Adipose tissue (tissue), 3 donors: ENCODE measurements at regions not wholly inside any gene's neighbourhood (a gene's known extent, or its start where the extent isn't known, plus 50 kb on each side); places are given as distances from the start of the nearest gene placed in this dataset.
"Not testable (repeated sequence)": the region's sequence is repeated elsewhere in the genome, so short reads cannot be mapped to it uniquely, and the experiment has no call there.

Experiments used
- H3K27ac ChIP-seq: one replicate; pipeline ENCODE4 v1.5.1; 2013; ENCODE audit warnings: low read depth, low read length
- WGBS, 3 donors: extraction: QIAGEN DNeasy Blood & Tissue Kit; methylation state at CpG; one replicate each; pipeline ENCODE4 v1.1.7; 2013; 5-methylcytosine and 5-hydroxymethylcytosine counted together
- donor health status: healthy with polysubstance abuse.
- donor health status: Bipolar disorder and iron deficiency.
- donor health status: healthy.

DNA sequence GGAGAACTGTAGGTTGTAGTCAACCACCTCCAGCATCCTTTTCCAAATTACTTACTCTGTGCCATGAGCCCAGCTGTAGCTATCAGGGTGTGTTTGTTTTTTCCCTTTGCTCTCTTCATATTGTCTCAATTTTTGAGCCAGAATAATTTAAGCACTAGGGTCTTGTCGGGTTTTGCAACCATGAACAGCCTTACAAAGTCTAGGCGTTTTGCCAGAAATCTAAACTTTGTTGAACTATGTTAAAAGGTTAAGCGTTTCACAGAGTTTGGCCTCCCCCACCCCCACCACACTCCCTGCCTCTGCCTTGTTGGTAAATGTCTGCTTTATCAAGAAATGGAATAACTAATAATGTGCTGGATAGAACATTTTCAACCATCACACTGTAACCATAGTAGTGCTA is 190.6 kb upstream of the TTC29 start:
- no peak overlapping the region for H3K27ac ChIP-seq
- 31 to 56% (median 43%) methylated on average over 3 of the region's 3 CpGs for WGBS, 3 donors

DNA sequence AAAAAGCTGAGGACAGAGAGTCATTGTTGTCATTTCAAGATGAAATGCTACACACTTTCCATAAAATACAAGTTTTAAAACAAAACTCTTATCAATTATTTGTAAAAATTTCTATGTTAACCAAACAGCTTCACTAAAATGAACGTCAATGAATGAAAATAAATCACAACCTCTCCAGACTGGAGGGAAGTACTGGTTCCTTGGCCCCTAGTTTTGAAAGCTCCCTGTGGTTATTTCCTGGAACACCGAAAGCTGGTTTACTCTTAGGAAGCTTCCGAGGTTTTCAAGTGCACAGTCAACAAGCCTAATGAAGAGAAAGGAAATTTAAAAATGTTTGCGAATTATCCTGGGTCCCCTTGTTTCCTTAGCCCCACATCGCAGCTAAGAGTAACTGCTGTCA is 191.1 kb upstream of the TTC29 start:
- WGBS, 3 donors: 44 to 56% (median 49%) methylated on average over 5 of the region's 5 CpGs
- no peak overlapping the region for H3K27ac ChIP-seq

DNA sequence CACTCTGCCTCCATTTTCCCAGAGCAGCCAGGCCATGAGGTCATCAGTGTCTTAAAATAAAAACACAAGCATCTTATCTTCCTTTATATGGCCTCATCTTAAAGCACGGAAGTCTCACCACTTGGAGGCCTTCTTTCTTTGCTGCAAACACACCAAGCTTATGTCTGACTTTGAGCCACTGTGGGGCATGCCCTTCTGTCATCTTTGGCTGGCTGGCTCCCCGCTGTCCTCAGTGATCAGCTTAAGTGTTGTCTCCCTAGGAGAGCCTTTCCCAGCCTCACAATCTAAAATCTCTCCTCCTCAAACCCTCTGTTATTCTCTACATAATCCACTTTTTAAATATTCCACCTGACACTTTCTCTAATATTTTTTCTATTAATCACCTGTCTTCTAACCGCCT is 191.6 kb upstream of the TTC29 start:
- 76 to 86% (median 82%) methylated on average over 3 of the region's 3 CpGs for WGBS, 3 donors
- H3K27ac ChIP-seq: no peak overlapping the region

DNA sequence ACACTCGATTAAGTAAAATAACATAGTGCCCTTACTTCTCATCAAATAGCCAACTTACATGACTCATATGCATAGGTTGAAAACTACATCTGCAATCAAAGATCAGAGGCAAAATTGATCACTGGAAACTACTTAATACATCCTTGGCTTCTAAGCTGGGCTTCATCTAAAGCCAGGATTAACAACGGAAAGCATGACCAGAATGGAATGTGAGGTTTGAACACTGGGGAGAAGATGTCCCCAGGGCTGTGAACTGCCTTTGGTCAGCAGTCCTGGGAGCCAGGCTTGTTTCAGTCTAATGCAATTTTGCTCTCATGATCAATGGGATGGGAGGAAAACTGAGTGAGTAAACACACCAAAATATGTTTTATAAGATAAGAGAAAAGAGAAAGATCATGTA is 192.5 kb upstream of the TTC29 start:
- 51 to 67% (median 51%) methylated on average over 2 of the region's 2 CpGs for WGBS, 3 donors
- H3K27ac ChIP-seq: no peak overlapping the region

DNA sequence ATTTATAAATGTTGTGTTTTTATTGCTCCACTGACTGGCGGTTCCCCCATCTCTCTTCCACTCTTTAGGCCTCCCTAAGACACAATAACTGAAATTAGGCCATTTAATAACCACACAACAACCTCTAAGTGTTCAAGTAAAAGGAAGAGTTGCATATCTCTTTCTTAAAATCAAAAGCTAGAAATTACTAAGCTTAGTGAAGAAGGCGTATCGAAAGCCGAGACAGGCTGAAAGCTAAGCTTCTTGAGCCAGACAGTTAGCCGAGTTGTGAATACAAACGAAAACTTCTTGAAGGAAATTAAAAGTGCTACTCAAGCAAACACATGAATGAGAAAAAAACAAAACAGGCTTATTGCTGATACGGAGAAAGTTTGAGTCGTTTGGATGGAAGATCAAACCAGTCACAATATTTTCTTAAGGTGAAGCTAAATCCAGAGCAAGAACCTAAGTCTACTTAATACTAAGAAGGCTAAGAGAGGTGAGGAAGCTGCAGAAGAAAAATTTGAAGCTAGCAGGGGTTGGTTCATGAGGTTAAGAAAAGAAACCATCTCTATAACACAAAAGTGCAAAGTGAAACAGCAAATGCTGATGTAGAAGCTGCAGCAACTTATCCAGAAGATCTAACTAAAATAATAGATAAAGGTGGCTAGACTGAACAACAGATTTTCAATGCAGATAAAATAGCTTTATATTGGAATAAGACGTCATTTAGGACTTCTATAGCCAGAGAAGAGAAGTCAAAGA is 194.0 kb upstream of the TTC29 start:
- no peak overlapping the region for H3K27ac ChIP-seq
- WGBS, 3 donors: 77 to 88% (median 88%) methylated on average over 9 of the region's 9 CpGs

DNA sequence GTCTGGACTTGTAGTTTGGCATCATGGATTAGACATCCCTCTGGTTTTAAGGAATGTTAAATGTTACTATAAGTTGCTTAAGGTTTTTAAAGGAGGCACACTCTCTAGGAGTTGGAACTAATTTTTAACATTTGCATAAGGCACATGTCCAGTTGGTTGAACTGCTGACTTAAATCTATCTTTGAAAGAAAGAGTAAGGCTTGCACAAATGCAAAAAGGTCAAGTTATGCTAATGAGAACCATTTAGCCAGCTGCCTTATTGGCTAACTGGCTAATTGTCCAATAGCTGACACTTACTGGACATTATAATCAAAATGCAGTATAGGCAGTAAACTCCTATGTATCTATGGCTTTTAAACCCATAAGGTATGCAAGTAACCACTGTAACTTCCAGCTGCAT is 206.1 kb upstream of the TTC29 start:
- no peak overlapping the region for H3K27ac ChIP-seq

DNA sequence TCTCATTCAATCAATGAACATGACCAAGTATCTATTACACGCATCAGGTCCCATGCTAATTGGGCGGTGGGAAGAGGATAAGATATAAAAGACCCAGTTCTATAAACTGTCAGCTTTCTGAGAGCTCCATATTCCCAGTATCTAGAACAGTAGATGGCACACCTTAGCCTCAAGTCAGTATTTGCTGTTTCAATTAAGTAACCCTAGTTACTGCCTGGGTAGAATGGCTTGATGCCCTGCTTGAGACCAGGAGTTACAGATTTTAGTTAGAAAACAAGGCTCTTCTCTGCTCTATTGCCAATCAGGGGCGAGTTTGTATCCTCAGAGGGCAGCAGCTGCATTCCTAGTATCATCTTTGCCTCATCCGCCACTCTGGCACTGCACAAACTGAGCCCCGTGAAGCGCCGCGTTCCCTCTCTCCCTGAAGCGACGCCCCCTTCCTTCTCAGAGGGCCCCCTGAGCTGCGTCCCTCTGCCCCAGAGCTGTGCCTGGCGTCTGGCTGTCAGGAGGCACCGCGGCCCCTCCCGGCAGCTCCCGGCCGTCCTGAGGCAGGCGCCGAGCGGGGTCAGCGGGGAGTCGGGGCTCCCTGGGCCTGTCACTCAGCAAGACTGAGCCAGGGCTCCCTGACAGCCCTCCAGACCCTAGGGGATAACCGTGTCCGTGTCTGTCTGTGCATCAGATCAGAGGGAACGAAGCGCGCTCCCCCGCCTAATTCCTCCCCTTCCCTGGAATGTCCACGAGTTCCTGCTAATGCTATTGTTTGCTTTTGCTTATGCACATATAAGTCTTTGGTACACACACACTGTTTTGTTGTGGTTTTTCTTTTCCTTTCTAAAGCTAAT is 212.4 kb upstream of the TTC29 start:
- H3K27ac ChIP-seq: no peak overlapping the region
- WGBS, 3 donors: 7 to 9% (median 8%) methylated on average over 28 to 29 of the region's 29 CpGs

DNA sequence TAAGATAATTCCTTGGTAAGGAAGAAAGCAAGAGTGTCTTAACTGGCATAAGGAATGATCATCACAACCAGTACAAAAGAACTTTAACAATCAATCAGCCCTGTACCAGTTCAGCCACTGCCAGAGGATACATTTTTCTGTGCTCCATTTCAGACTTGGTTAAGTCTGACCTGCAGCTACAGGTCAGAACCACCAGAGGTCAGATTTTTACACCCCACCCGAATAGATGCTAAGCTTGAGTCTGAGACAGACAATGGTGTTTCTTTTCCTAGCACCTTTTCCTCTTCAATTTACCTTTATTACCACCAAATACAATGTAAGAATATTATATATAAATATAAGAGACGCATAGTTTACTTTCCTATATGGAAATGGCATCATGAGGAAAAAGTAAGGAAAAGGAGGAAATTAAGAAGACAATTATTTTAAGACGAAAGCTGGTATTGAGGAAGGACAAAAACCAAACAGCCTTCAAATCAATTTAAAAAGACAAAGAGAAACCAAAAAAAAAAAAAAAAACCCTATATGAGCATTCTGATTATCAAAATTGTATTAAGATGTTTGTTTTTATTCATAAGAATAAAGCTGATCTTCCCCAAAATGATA is 215.3 kb upstream of the TTC29 start:
- no peak overlapping the region for H3K27ac ChIP-seq
- 34 to 40% (median 39%) methylated on average over 3 of the region's 3 CpGs for WGBS, 3 donors

DNA sequence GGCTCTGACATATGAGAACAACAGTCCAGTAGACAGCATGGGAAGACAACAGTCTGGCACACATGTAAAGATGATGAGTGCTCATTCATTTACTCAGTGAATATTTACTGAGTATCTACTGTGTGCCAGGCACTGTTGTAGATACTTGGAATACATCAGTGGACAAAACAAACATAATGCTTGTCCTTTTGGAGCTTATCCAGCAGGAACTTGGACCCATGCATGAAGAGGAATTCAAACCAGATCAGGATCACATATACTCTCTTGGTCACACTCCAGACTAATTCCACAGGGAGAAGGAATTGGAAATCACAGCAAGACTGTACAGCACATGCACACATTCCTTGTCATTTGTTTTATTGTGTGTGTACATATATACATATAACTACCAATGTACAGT is 217.6 kb upstream of the TTC29 start:
- H3K27ac ChIP-seq: no peak overlapping the region

DNA sequence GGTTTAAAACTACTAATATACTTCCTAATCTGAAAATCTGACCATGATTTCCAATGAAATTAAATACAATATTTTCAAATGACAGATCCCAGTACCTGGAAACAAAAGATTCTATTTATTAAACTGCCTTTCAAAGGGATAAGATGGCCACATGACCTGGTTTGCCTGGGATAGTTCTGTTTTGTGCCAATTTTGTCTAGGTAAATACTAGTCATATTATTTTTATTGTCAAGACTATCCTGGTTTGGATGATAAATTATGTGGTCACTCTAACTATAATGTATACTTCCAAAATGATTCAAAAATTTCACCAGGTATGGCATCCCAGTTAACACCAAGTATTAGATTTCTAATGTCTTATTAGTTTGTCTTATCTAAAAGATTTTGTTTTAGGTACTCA is 222.5 kb upstream of the TTC29 start:
- H3K27ac ChIP-seq: not testable (repeated sequence)

DNA sequence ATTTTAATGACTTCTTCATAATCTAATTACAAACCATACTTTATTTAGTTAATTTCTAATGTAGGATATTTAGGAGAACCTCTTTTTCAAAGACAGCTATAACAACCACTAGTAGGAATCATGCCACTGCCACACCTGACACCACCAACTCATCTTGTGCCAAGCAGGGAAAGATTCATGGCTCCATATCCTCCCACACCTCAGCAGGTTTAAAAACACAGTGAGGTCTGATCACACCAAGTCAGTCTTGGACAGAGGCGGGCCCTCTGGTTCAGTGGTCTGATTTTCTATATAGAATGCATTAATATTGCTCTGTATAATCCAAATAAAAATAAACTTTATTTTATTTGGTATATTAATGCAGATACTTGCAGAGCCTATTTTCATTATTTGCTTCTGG is 227.7 kb upstream of the TTC29 start:
- WGBS, 3 donors: 86 to 95% (median 89%) methylated on average over 1 of the region's 1 CpG
- H3K27ac ChIP-seq: no peak overlapping the region

DNA sequence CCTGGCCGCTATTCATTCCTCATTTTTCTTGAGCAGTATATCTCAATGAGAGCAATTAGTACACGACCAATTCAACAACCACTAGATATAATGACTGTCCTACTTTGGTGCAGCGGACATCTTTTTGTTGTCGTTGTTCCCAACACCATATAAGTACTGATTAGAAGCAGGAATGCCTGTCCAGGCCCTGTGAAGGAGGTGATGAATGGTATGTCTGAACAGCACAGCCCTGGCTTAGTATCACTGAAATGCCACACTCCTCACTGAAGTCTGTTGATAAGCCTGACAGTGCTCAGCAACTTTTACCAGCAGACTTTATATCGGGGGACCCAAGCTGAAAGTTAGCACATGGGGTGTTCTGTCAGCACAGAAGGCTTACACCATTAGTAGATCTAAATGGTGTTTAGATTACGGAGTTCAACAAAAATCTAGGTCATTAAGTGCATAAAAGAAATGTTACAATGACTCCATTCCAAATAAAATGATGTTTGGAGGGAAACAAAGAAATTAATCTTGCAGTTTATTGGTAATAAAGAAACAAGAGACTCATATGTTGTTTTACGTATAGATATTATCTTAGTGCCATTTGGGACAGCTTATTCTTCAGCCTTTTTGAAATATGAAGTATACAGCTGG is 228.3 kb upstream of the TTC29 start:
- WGBS, 3 donors: 50 to 63% (median 62%) methylated on average over 7 of the region's 7 CpGs
- H3K27ac ChIP-seq: no peak overlapping the region

DNA sequence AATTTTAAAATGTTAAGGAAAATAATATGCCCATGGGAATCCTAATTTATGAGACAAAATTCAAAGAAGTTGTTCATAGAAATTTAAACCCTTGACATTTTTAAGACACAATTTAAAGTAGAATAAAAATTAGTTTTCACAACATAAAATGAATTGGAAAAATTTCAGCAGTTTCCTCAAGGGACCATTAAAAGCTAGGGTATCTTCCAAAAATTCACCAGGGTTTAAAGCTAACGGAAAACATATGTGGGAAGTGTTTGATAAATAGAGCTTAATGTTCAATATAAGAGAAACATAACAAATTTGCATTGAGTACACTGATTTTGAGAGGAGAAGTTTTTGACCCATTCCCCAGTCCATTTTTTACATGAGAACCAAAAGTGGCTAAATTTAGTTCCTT is 228.9 kb upstream of the TTC29 start:
- no peak overlapping the region for H3K27ac ChIP-seq
- 54 to 71% (median 57%) methylated on average over 1 of the region's 1 CpG for WGBS, 3 donors

DNA sequence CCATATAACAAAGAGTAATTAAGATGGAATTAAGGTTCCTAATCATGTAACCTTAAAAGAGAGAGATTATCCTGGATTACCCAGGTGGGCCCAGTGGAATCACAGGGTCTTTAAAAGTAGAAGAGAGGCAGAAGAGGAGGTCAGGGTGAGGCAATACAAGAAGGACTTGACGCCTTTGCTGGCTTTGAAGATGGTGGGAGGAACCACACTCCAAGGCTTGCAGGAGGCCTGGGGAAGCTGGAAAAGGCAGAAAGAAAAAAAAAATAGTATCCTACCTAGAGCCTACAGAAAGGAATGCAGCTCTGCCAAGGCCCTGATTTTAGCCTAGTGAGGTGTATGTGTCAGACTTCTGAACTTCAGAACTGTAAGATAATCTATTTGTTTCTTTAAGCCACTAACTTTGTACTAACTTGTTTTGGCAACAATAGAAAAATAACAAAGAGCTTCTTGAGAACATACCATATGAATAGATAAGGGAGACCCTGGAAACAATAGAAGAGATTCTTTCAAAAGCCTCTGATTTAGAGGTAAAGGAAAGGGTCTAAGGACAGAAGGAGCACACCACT is 229.9 kb upstream of the TTC29 start:
- no peak overlapping the region for H3K27ac ChIP-seq
- 70 to 94% (median 80%) methylated on average over 1 of the region's 1 CpG for whole genome bisulfite sequencing, 3 donors

DNA sequence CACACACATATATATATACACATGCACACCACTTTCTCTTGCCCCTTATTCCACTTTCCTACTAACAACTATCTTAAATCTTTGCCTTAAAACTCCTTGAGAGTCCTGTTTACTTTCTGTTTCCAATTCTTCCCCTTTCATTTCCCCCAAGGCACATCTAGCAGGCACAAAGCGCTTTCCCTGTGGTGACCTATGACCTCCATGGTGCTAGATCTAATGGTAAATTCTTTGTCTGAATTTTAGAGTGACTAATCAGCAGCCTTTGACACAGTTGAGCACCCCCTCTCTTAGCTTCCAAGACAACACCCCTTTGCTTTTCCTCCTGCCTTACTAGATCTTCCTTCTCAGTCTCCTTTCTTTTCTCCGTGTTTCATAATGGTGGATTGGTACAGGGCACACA is 236.4 kb upstream of the TTC29 start:
- WGBS, 3 donors: 66 to 72% (median 70%) methylated on average over 2 of the region's 2 CpGs

DNA sequence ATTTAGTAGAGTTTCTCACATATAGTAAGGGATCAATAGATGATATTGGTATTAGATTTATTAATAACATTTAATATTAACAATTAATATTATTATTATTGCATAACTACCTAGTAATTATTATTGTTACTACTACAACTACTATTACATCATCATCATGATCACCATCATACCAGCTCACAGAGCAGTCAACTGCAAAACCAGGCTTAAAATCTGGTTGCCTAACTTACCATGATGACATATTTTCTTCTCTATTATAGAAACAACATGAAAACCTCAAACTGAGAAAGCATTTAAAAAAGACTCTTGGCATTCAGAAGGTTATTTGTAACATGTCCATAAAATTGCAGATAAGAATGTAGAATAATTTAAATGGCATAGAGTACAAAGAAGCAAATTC is 247.0 kb upstream of the TTC29 start:
- no peak overlapping the region for H3K27ac ChIP-seq

More for the DNA sequence above, 236.4 kb upstream of the TTC29 start:
- no peak overlapping the region for H3K27ac ChIP-seq

DNA sequence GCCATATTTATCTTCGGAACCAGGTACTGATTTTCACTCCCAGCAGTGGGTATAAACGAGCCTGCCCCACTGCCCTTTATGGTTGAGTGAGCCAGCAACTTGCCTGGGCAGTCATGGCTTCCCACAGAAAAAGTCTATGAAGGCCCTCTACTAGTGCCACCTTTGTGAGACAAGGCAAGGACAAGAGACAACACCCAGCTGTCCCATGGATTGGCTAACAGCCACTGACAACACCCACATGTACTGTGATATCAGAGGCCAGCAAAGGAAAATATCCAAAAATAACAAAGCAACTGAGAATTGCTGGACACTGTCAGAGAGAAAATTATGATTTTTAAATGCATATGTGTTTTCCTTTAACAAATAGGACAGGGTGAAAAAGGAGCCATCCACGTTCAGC is 248.4 kb upstream of the TTC29 start:
- 42 to 69% (median 57%) methylated on average over 3 of the region's 3 CpGs for WGBS, 3 donors
- no peak overlapping the region for H3K27ac ChIP-seq

DNA sequence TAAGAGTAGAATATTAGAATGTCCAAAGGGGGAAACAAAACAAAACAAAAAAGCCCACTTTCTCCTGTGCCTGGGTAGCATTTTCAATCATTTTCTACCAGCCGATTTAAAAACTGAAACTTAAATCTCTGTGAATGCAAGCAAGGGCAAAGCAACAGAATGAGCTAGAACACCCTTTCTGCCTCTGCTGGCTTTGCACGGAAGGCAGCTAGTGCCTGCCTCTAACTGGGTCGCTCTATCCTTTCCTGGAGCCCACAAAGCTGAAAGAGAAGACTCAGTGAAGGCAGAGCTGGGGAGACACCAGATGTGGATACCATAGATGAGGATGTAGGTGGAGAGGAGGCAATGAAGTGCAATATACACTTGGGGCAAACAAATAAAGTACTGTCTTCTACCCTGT is 248.9 kb upstream of the TTC29 start:
- H3K27ac ChIP-seq: no peak overlapping the region
- 67 to 74% (median 72%) methylated on average over 3 of the region's 3 CpGs for WGBS, 3 donors

DNA sequence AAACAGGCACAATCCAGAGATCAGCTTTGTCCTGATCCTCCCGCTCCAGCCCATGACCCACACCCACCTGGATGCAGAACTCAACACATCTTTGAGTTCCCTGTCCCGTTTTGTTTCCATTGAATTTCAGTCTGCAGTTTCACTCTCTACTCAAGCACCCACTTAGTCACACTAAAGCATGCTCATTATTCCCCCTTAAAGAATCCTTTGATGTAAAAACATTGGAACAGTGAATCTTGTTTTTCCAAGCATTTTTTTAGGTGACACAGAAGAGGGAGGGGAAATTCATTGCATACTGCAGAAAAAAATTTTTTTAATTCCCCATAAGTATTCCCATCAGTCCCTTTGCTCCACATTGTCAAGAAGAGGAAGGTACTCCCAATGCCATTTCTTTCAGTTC is 249.7 kb upstream of the TTC29 start:
- 80 to 91% (median 88%) methylated on average over 2 of the region's 2 CpGs for WGBS, 3 donors
- H3K27ac ChIP-seq: no peak overlapping the region
